CD8-positive, alpha-beta memory T cell (primary cell): ENCODE measurements at regions not wholly inside any gene's neighbourhood (a gene's known extent, or its start where the extent isn't known, plus 50 kb on each side); places are given as distances from the start of the nearest gene placed in this dataset.

Source experiments
- CTCF ChIA-PET: fragments of 350-600 bp; sonication (Branson Sonifier 250); formaldehyde crosslinking; loops from one replicate; lab custom pipeline; 2021; ENCODE audit warnings: antibody characterized with exemption; lab: Charles Lee
- POLR2A ChIA-PET: fragments of 350-600 bp; sonication (Branson Sonifier 250); formaldehyde crosslinking; loops from one replicate; lab custom pipeline; 2021; ENCODE audit warnings: antibody characterized with exemption; lab: Charles Lee
- DNase-seq, 5 donors: peaks; one replicate each; pipeline versions ENCODE4 v3.0.0 to v3.0.0-alpha.2; 2020 to 2022; ENCODE audit warnings: mixed read lengths in 1 of 5
- H3K27ac ChIP-seq: one replicate; pipeline ENCODE4 v1.7.0; 2013; ENCODE audit warnings: low read depth, mild to moderate bottlenecking, low read length, moderate library complexity
- H3K27me3 ChIP-seq: 2 replicates; pipeline ENCODE4 v1.7.0; 2013; ENCODE audit warnings: low read length, mild to moderate bottlenecking; ENCODE audit not compliant: insufficient read depth, poor library complexity, severe bottlenecking
- H3K36me3 ChIP-seq: 2 replicates; pipeline ENCODE4 v1.7.0; 2013; ENCODE audit warnings: mild to moderate bottlenecking, low read length, moderate library complexity; ENCODE audit not compliant: insufficient read depth
- H3K4me1 ChIP-seq: 2 replicates; pipeline ENCODE4 v1.7.0; 2013; ENCODE audit warnings: mild to moderate bottlenecking, low read length, moderate library complexity; ENCODE audit not compliant: insufficient read depth
- H3K4me3 ChIP-seq: 2 replicates; pipeline ENCODE4 v1.7.0; 2013; ENCODE audit warnings: mild to moderate bottlenecking, low read length
- H3K9me3 ChIP-seq: 2 replicates; pipeline ENCODE4 v1.7.0; 2013; ENCODE audit warnings: mild to moderate bottlenecking, low read length
- H3K27ac Mint-ChIP-seq, 8 donors: one replicate each; pipeline ENCODE4 v1.8.0; 2020 to 2021; ENCODE audit warnings: mixed read lengths in 8 of 8, mild to moderate bottlenecking in 6 of 8, inconsistent platforms in 3 of 8, moderate library complexity in 3 of 8
- H3K27me3 Mint-ChIP-seq, 2 donors: one replicate each; pipeline ENCODE4 v1.8.0; 2020 to 2021; ENCODE audit warnings: mixed read lengths in 2 of 2, mild to moderate bottlenecking in 1 of 2, moderate library complexity in 1 of 2
- H3K36me3 Mint-ChIP-seq, 3 donors: one replicate each; pipeline ENCODE4 v1.8.0; 2020 to 2021; ENCODE audit warnings: mixed read lengths in 3 of 3, inconsistent platforms in 1 of 3, mild to moderate bottlenecking in 1 of 3
- H3K4me1 Mint-ChIP-seq, 3 donors: one replicate each; pipeline ENCODE4 v1.8.0; 2020 to 2021; ENCODE audit warnings: mixed read lengths in 3 of 3, inconsistent platforms in 1 of 3, mild to moderate bottlenecking in 1 of 3
- H3K4me3 Mint-ChIP-seq, 7 donors: one replicate each; pipeline ENCODE4 v1.8.0; 2020 to 2021; ENCODE audit warnings: mixed read lengths in 7 of 7, mild to moderate bottlenecking in 6 of 7, moderate library complexity in 4 of 7, inconsistent platforms in 2 of 7
- H3K9me3 Mint-ChIP-seq, 5 donors: one replicate each; pipeline ENCODE4 v1.8.0; 2020 to 2022; ENCODE audit warnings: mixed read lengths in 5 of 5, mild to moderate bottlenecking in 3 of 5, moderate library complexity in 2 of 5, inconsistent platforms in 1 of 5

DNA sequence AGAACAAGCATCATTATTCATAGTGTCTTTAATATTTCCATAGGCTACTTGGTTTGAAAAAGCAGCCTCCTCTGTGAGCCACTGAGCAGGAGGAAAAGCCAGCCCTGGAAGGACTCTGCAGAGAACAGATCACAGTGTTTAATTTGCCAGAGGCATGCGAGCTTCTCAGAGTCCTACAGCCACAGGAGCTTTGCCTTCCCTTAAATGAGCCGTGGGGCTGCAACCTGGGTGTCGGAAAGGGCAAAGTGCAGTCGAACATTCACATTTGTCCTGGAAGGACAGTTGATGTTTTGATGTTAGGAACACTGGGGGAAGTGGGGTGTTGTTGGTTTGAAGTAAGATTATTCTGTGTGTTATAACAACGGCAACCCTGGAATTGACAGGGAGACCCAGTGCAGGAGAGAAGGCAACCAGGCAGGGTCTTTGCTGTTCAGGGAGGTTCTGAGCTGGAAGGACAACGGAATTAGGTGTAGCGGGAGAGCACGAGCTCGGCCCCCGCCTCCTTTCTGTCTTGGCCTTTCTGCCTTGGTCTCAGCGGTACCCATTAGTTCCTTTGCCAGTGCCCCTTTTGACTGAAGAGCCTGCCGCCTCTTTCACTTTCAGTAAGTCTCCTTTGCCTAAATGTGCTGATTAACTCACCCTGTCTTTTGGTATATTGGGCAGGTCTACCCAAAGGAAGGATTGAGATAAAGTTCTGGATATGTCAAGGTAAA, 192.3 kb upstream of the PITRM1 start:
- Mint-ChIP-seq H3K4me3 (no peak overlapping the region), H3K36me3 (peaks cover 0 to 17% (median 0%) of the 10 kb centered on the region in 3 donors), H3K27me3 (peaks cover 11 to 16% of the 10 kb centered on the region in 2 donors), H3K4me1 (no peaks in the 10 kb centered on the region), H3K27ac (no peak overlapping the region), H3K9me3 (peaks cover 5 to 17% (median 14%) of the 10 kb centered on the region in 5 donors)
- no peaks in the 10 kb centered on the region for H3K4me1 ChIP-seq
- no peaks in the 10 kb centered on the region for H3K27me3 ChIP-seq
- no peaks in the 10 kb centered on the region for H3K9me3 ChIP-seq
- no peak overlapping the region for H3K27ac ChIP-seq
- ChIA-PET POLR2A (no interaction called here), CTCF (no interaction called here)
- H3K36me3 ChIP-seq = no peaks in the 10 kb centered on the region
- no peak for DNase-seq
- no peak overlapping the region for H3K4me3 ChIP-seq

DNA sequence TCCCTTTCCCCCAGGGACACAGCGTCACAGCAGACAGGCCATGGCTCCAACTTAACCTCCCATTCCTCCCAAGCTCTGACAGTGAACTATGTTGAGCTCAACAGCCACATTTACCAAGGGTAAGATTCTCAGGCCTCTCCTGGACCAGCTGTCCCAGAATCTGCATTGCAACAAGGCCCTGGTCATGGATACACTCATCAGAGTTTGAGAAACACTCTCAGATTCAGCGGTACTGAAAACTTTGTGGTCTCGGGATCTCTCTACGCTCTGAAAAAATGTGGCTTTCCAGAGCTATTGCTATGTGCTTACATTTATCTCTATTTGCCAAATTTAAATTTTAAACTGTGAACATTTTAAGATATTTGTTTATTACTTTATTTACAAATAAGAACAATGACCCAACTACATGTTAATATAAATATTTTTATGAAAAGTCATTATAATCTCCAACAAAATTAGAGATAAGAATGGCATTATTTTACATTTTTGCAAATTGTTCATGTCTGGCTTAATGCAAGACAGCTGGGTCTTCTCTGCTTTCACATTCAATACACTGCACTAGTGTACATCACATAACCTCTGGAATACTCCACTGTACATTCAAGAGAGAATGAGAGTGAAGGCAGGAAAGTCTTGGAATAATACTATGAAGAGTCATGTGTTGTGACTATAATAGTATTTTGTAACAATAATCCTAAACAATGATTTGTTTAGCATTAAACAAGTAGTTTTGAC, 190.9 kb upstream of the PITRM1 start:
- Histone ChIP-seq H3K9me3 (no peaks in the 10 kb centered on the region), H3K36me3 (no peaks in the 10 kb centered on the region), H3K4me3 (no peak overlapping the region), H3K27me3 (no peaks in the 10 kb centered on the region), H3K27ac (no peak overlapping the region), H3K4me1 (no peaks in the 10 kb centered on the region)
- ChIA-PET CTCF (no interaction called here), POLR2A (no interaction called here)
- Mint-ChIP-seq H3K4me1 (no peaks in the 10 kb centered on the region), H3K27ac (peak overlapping the region in 1 of 8 donors; percentile 10), H3K36me3 (peaks cover 0 to 19% (median 0%) of the 10 kb centered on the region in 3 donors), H3K4me3 (no peak overlapping the region), H3K9me3 (peaks cover 5 to 17% (median 14%) of the 10 kb centered on the region in 5 donors), H3K27me3 (peaks cover 8 to 15% of the 10 kb centered on the region in 2 donors)
- no peak for DNase-seq

DNA sequence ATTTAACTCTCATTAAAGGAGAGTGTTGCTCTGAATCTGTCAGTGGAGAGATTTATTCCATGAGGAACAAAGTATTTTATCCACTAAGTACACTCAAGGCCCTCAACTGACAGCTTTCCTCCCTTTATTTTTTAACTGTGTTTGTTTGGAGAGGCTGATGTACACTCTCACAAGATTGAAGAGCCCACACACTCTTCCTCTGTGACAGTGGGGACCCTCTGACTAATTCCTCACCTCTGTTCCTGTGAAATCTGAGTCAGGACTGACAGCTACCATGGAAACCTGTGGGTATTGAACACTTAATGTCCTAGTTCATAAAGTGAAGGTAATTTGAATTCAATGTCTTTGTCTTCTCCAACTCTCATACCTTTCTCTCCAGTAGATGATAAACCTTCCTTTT, 189.8 kb upstream of the PITRM1 start:
- no peaks in the 10 kb centered on the region for H3K9me3 ChIP-seq
- H3K27me3 ChIP-seq = no peaks in the 10 kb centered on the region
- no peak for DNase-seq
- H3K36me3 ChIP-seq = no peaks in the 10 kb centered on the region
- Mint-ChIP-seq H3K4me3 (no peak overlapping the region), H3K27me3 (peaks cover 8 to 12% of the 10 kb centered on the region in 2 donors), H3K27ac (no peak overlapping the region), H3K4me1 (no peaks in the 10 kb centered on the region), H3K36me3 (peaks cover 0 to 24% (median 0%) of the 10 kb centered on the region in 3 donors), H3K9me3 (peaks cover 6 to 17% (median 17%) of the 10 kb centered on the region in 5 donors)
- CTCF ChIA-PET = no interaction called here
- H3K4me3 ChIP-seq = no peak overlapping the region
- POLR2A ChIA-PET = no interaction called here
- H3K4me1 ChIP-seq = no peaks in the 10 kb centered on the region
- no peak overlapping the region for H3K27ac ChIP-seq

DNA sequence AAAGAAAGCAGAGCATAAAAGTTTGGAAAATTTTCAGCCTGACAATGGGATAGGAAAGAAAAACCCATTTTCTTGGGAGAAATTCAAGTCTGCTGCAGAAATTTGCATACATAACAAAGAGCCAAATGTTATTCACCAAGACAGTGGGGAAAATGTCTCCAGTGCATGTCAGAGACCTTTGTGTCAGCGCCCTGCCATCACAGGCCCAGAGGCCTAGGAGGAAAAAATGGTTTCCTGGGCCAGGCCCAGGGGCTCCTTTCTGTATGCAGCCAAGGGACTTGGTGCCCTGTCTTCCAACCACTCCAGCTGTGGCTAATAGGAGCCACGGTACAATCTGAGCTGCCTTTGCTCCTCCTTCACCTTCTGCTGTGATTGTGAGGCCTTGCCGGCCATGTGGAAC, 189.1 kb upstream of the PITRM1 start:
- no peaks in the 10 kb centered on the region for H3K36me3 ChIP-seq
- Mint-ChIP-seq H3K36me3 (peaks cover 0 to 24% (median 0%) of the 10 kb centered on the region in 3 donors), H3K9me3 (peaks cover 6 to 17% (median 17%) of the 10 kb centered on the region in 5 donors), H3K4me1 (no peaks in the 10 kb centered on the region), H3K27ac (no peak overlapping the region), H3K4me3 (no peak overlapping the region), H3K27me3 (peaks cover 6 to 10% of the 10 kb centered on the region in 2 donors)
- CTCF ChIA-PET = no interaction called here
- POLR2A ChIA-PET = no interaction called here
- DNase-seq = no peak
- no peak overlapping the region for H3K27ac ChIP-seq
- no peak overlapping the region for H3K4me3 ChIP-seq
- H3K4me1 ChIP-seq = no peaks in the 10 kb centered on the region
- H3K9me3 ChIP-seq = no peaks in the 10 kb centered on the region
- no peaks in the 10 kb centered on the region for H3K27me3 ChIP-seq

DNA sequence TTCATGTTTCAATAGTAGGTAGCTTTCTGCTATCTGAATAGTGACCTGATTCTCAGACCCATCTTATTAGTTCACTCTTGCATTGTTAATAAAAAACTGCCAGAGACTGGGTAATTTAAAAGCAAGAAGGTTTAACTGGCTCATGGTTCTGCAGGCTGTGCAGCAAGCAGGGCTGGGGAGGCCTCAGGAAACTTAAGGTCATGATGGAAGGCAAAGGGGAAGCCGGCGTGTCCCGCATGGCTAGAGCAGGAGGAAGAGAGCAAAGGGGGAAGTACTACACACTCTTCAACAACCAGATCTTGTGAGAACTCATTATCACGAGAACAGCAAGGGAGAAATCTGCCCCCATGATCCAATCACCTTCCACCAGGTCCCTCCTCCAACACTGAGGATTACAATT, 185.2 kb upstream of the PITRM1 start:
- Mint-ChIP-seq H3K4me3 (no peak overlapping the region), H3K9me3 (peaks cover 6 to 17% (median 16%) of the 10 kb centered on the region in 5 donors), H3K36me3 (peaks cover 0 to 24% (median 0%) of the 10 kb centered on the region in 3 donors), H3K27me3 (peaks cover 8 to 20% of the 10 kb centered on the region in 2 donors), H3K27ac (no peak overlapping the region), H3K4me1 (no peaks in the 10 kb centered on the region)
- Histone ChIP-seq H3K4me1 (no peaks in the 10 kb centered on the region), H3K27me3 (no peaks in the 10 kb centered on the region), H3K9me3 (no peaks in the 10 kb centered on the region), H3K4me3 (no peak overlapping the region), H3K27ac (no peak overlapping the region), H3K36me3 (no peaks in the 10 kb centered on the region)
- ChIA-PET CTCF (no interaction called here), POLR2A (no interaction called here)
- DNase-seq = no peak

DNA sequence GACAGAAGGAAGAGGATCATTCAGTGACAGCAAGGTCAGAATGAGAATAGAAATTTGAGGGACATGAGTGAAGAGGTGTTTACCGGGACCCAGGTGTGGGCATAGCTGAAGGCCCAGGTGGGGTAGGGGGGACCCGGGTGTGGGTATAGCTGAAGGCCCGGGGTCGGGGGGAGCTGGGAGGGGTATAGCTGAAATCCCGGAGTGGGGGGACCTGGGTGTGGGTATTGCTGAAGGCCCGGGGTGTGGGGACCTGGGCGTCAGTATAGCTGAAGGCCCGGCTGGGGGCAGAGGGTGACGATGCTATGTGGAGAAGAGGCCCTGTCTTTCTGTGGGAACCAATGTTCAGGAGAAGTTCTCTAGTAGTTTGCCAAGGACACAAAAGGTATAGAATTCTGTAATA, 183.0 kb upstream of the PITRM1 start:
- Mint-ChIP-seq H3K9me3 (peaks cover 0 to 9% (median 3%) of the 10 kb centered on the region in 5 donors), H3K27me3 (peaks cover 8 to 28% of the 10 kb centered on the region in 2 donors), H3K4me1 (peaks cover 2 to 5% (median 5%) of the 10 kb centered on the region in 3 donors), H3K36me3 (peaks cover 0 to 7% (median 0%) of the 10 kb centered on the region in 3 donors), H3K27ac (no peak overlapping the region), H3K4me3 (no peak overlapping the region)
- H3K9me3 ChIP-seq = no peaks in the 10 kb centered on the region
- no peak overlapping the region for H3K4me3 ChIP-seq
- DNase-seq = no peak
- CTCF ChIA-PET = no interaction called here
- POLR2A ChIA-PET = no interaction called here
- no peaks in the 10 kb centered on the region for H3K4me1 ChIP-seq
- H3K36me3 ChIP-seq = no peaks in the 10 kb centered on the region
- H3K27me3 ChIP-seq = no peaks in the 10 kb centered on the region
- H3K27ac ChIP-seq = no peak overlapping the region

DNA sequence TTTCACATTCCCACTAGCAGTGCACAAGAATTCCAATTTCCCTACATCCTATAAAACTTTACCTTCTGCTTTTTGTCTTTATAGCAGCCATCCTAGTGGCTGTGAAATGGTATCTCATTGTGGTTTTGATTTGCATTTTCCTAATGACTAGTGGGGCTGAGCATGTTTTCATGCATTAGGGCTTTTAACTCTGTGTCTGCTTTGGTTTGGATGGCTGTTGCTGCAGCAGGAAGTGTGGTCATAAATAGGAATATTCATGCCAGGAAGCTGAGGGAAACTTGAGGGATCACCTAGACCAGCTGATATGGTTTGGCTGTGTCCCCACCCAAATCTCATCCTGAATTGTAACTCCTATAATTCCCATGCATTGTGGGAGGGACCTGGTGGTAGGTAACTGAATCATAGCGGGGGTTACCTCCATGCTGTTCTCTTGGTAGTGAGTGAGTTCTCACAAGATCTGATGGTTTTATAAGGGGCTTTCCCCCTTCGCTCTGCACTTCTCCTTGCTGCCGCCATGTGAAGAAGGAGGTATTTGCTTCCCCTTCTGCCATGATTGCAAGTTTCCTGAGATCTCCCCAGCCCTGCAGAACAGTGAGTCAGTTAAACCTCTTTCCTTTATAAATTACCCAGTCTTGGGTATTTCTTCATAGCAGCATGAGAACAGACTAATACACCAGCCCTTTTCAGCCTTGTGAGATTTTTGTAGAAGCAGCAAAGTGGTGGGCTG, 181.8 kb upstream of the PITRM1 start:
- H3K27me3 ChIP-seq = no peaks in the 10 kb centered on the region
- H3K4me3 ChIP-seq = no peak overlapping the region
- H3K27ac ChIP-seq = no peak overlapping the region
- Mint-ChIP-seq H3K36me3 (peaks cover 0 to 7% (median 0%) of the 10 kb centered on the region in 3 donors), H3K4me1 (peaks cover 2 to 5% (median 5%) of the 10 kb centered on the region in 3 donors), H3K27ac (no peak overlapping the region), H3K4me3 (no peak overlapping the region), H3K9me3 (peaks cover 0 to 7% (median 2%) of the 10 kb centered on the region in 5 donors), H3K27me3 (peaks cover 10 to 32% of the 10 kb centered on the region in 2 donors)
- H3K36me3 ChIP-seq = no peaks in the 10 kb centered on the region
- CTCF ChIA-PET = no interaction called here
- H3K9me3 ChIP-seq = no peaks in the 10 kb centered on the region
- DNase-seq = no peak
- no peaks in the 10 kb centered on the region for H3K4me1 ChIP-seq
- POLR2A ChIA-PET = no interaction called here

DNA sequence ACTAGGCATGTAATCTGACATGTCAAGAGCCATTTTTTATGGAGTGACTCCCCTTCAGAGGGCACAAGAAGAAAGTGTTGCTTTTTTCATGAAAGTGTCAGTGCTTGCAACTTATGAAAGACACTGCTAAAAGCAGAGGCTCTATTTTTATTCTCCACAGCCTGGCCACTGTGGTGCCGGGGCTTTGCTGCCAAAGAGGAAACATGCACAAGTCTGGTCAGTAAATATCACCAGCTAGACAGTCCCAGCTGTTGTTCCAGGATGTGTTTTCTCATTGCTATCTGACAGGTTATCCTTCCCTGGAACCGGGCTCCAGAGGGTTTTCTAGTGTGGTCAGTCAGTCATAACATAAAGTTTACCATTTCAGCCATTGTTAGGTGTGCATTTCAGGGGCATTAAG, 180.7 kb upstream of the PITRM1 start:
- Mint-ChIP-seq H3K4me3 (no peak overlapping the region), H3K27ac (no peak overlapping the region), H3K4me1 (peaks cover 2 to 5% (median 5%) of the 10 kb centered on the region in 3 donors), H3K36me3 (peaks cover 0 to 4% (median 0%) of the 10 kb centered on the region in 3 donors), H3K27me3 (peaks cover 7 to 32% of the 10 kb centered on the region in 2 donors), H3K9me3 (peaks cover 0 to 4% (median under 1%) of the 10 kb centered on the region in 5 donors)
- Histone ChIP-seq H3K27ac (no peak overlapping the region), H3K36me3 (no peaks in the 10 kb centered on the region), H3K4me1 (no peaks in the 10 kb centered on the region), H3K4me3 (no peak overlapping the region), H3K27me3 (peaks cover 4% of the 10 kb centered on the region), H3K9me3 (no peaks in the 10 kb centered on the region)
- ChIA-PET CTCF (no interaction called here), POLR2A (no interaction called here)
- no peak for DNase-seq
